Tibial artery (tissue), 4 donors: ENCODE measurements at regions not wholly inside any gene's neighbourhood (a gene's known extent, or its start where the extent isn't known, plus 50 kb on each side); places are given as distances from the start of the nearest gene placed in this dataset.

ENCODE experiments used
- DNase-seq, 2 donors: peaks; one replicate each; pipeline ENCODE4 v3.0.0-alpha.2; 2019
- H3K27ac ChIP-seq, 2 donors: fragments of 200-600 bp; sonication (generic) in 1 of 2; 1 replicate in 1 of 2; 2 replicates in 1 of 2; pipeline ENCODE4 v1.5.1; 2018 to 2019; ENCODE audit warnings: mild to moderate bottlenecking in 1 of 2
- H3K27me3 ChIP-seq, 2 donors: fragments of 200-600 bp; sonication (generic) in 1 of 2; one replicate each; pipeline versions ENCODE4 v1.5.1 to v1.6.0; 2016 to 2019
- H3K36me3 ChIP-seq, 3 donors: fragments of 200-600 bp; sonication (generic) in 2 of 3; one replicate each; pipeline ENCODE4 v1.5.1; 2016 to 2019; ENCODE audit warnings: mild to moderate bottlenecking in 2 of 3
- H3K4me1 ChIP-seq, 4 donors: fragments of 200-600 bp; sonication (generic) in 2 of 4; 1 replicate in 3 of 4; 2 replicates in 1 of 4; pipeline ENCODE4 v1.5.1; 2016 to 2019
- H3K4me3 ChIP-seq, 2 donors: fragments of 200-600 bp; sonication (generic) in 1 of 2; 1 replicate in 1 of 2; 2 replicates in 1 of 2; pipeline ENCODE4 v1.5.1; 2018 to 2019; ENCODE audit warnings: mild to moderate bottlenecking in 2 of 2
- H3K9me3 ChIP-seq, 3 donors: fragments of 200-600 bp; sonication (generic) in 1 of 3; one replicate each; pipeline ENCODE4 v1.5.1; 2016 to 2019
- CTCF ChIP-seq, 2 experiments: fragments of 200-600 bp in 1 of 2; fragments of 450-650 bp in 1 of 2; IDR thresholded peaks; one replicate each; pipeline ENCODE4 v1.5.1; 2017 to 2019; ENCODE audit warnings: antibody characterized with exemption in 2 of 2, mild to moderate bottlenecking in 1 of 2, moderate library complexity in 1 of 2
- intact Hi-C: fragments of 100-400 bp; cut with DNase I; formaldehyde crosslinking; loops from one replicate; pipeline ENCODE4 v1.15.0; 2023; ENCODE audit warnings: low total_unique reads

- intact Hi-C loops, result no loop called here
- Histone ChIP-seq H3K27ac (no peak overlapping the region), H3K27me3 (no peaks in the 10 kb centered on the region), H3K9me3 (no peaks in the 10 kb centered on the region), H3K36me3 (no peaks in the 10 kb centered on the region), H3K4me1 (no peaks in the 10 kb centered on the region), H3K4me3 (no peak overlapping the region)
- DNase-seq, result no peak
- TF ChIP-seq CTCF (IDR thresholded peaks at IDR 0.05), result no peak
These were observed 287.0 kb upstream of the MAGEB18 start for GRCh38 chrX:25851141-25851540.

- no peak for TF ChIP-seq CTCF (IDR thresholded peaks at IDR 0.05)
- no peak for DNase-seq
- Histone ChIP-seq H3K27ac (no peak overlapping the region), H3K9me3 (no peaks in the 10 kb centered on the region), H3K27me3 (no peaks in the 10 kb centered on the region), H3K36me3 (no peaks in the 10 kb centered on the region), H3K4me1 (no peaks in the 10 kb centered on the region), H3K4me3 (no peak overlapping the region)
- intact Hi-C loops, result no loop called here
These were observed 285.1 kb upstream of the MAGEB18 start for GRCh38 chrX:25853002-25853479.

GRCh38 chrX:25858273-25858880 lies 279.8 kb upstream of the MAGEB18 start:
- Histone ChIP-seq H3K4me3 (no peak overlapping the region), H3K4me1 (no peaks in the 10 kb centered on the region), H3K9me3 (no peaks in the 10 kb centered on the region), H3K36me3 (no peaks in the 10 kb centered on the region), H3K27me3 (no peaks in the 10 kb centered on the region), H3K27ac (no peak overlapping the region)
- TF ChIP-seq CTCF (IDR thresholded peaks at IDR 0.05), result no peak
- intact Hi-C loops, result no loop called here
- DNase-seq, result no peak

- Histone ChIP-seq H3K27me3 (no peaks in the 10 kb centered on the region), H3K9me3 (no peaks in the 10 kb centered on the region), H3K27ac (no peak overlapping the region), H3K4me1 (no peaks in the 10 kb centered on the region), H3K4me3 (no peak overlapping the region), H3K36me3 (no peaks in the 10 kb centered on the region)
- intact Hi-C loops, result no loop called here
- no peak for TF ChIP-seq CTCF (IDR thresholded peaks at IDR 0.05)
- DNase-seq, result no peak
These were observed 277.8 kb upstream of the MAGEB18 start for GRCh38 chrX:25860322-25860721.

GRCh38 chrX:25869761-25870160 lies 268.4 kb upstream of the MAGEB18 start:
- intact Hi-C loops, result no loop called here
- no peak for DNase-seq
- no peak for TF ChIP-seq CTCF (IDR thresholded peaks at IDR 0.05)

GRCh38 chrX:25872786-25873185 lies 265.4 kb upstream of the MAGEB18 start:
- intact Hi-C loops, result no loop called here

More at GRCh38 chrX:25869761-25870160, 268.4 kb upstream of the MAGEB18 start:
- H3K9me3 ChIP-seq, result no peaks in the 10 kb centered on the region
- no peak overlapping the region for H3K4me3 ChIP-seq
- no peaks in the 10 kb centered on the region for H3K4me1 ChIP-seq
- no peaks in the 10 kb centered on the region for H3K36me3 ChIP-seq
- no peak overlapping the region for H3K27ac ChIP-seq
- H3K27me3 ChIP-seq, result no peaks in the 10 kb centered on the region

More at GRCh38 chrX:25872786-25873185, 265.4 kb upstream of the MAGEB18 start:
- no peak for DNase-seq
- H3K4me1 ChIP-seq, result no peaks in the 10 kb centered on the region
- no peaks in the 10 kb centered on the region for H3K27me3 ChIP-seq
- H3K9me3 ChIP-seq, result no peaks in the 10 kb centered on the region
- TF ChIP-seq CTCF (IDR thresholded peaks at IDR 0.05), result no peak
- H3K36me3 ChIP-seq, result no peaks in the 10 kb centered on the region
- H3K4me3 ChIP-seq, result no peak overlapping the region
- H3K27ac ChIP-seq, result no peak overlapping the region
